GM18907 (cell line): ENCODE measurements at regions not wholly inside any gene's neighbourhood (a gene's known extent, or its start where the extent isn't known, plus 50 kb on each side); places are given as distances from the start of the nearest gene placed in this dataset.

Source experiments
- ATAC-seq: cut with Tn5 transposase; IDR thresholded peaks from one replicate; pipeline ENCODE4 v1.9.1; 2021; ENCODE audit warnings: mild to moderate bottlenecking, moderate library complexity; ENCODE audit not compliant: unreplicated experiment

DNA sequence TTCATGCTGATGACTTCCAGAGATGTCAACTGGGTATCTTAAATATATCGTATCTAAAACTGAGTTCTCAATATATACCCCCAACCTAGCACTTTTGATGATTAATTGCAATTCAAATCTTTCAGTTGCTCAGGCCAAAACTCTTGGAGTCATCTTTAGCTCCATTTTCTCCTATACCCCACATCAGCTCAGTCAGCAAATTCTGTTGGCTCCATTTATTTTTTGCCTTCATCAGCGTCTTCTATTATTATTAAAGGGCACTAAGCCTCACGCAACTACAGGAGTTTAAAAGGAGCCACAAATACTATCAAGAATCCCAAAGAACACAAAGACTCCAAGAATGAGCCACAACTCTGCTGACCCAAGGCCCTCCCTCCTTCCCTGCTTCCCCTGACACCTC, 134.9 kb downstream of the KCTD12 start:
- no peak for ATAC-seq

DNA sequence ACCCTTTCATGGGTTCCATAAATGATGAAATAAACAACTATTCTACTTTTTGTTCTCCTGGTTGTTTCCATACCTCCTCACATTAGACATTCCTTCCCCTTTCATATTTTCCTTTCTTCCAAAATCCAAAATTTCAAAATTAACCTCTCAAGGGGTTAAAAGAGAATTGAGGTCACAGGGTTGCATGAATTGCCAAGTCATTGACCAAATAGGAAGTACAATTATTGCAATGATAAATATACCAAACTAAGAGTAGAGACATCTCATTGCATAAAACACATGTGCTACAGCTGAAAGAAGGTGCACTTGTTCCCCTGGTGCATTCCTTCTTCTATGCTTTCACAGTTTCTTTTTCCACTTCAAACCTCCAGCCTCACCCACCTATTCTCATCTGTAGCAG, 136.1 kb downstream of the KCTD12 start:
- no peak for ATAC-seq

DNA sequence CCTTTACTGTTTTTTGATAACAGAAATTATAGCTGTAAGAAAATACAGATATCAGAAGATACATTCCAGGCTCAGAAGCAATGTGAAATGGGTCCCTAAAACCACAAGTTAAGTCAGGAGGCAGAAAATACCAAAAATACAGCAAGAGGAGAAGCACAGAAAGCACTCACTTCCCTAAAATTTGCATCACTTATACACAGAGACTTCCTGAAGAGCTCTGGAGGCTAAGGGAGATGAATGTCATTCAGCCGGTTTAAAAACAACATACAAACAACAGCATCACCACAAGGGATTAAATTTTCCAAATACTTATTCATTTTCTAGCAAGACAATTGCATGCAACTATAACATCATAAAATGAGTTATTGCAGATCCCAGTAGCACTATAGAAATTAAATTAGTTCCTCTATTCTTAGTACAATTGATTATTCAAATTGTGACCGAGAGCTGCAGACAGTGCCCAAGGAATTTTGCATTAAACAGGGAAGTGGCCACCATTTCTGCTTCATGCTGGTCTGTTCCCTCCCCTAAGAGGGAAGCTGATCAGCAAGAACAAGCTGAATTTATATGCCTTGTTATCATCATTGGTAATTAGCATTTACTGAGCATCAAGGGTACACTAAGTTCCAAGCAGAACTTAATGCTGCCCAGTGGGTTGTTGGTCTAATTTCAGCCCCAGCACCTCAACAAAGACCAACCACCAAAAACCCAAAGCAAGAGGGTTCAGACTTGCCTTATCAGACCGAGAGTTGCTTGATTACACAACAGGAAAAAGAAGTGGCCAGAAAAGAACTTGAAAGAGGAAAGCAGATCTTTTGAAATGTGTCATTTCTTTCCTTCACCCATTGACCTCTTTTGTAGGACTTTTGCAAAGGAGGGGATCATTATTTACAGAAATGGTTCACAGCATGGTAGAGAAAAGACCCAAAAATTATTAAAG, 140.7 kb downstream of the KCTD12 start:
- ATAC-seq = peak; percentile 88

DNA sequence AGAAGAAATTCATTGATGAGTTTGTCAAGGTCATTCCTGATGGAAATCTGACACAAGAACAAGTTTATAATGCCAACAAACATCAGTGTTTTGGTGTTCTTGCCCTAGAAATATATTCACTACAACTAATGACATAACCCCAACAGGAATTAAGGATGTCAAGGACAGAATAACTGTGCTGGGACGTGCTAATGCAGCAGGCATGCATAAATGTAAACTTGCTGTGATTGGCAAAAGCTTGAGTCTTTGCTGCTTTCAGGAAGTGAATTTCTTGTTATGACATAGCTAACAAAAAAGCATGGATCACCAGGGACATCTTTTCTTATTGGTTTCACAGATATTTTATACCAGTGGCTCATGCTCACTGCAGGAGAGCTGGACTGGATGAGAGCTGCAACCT, 144.6 kb downstream of the KCTD12 start:
- no peak for ATAC-seq

DNA sequence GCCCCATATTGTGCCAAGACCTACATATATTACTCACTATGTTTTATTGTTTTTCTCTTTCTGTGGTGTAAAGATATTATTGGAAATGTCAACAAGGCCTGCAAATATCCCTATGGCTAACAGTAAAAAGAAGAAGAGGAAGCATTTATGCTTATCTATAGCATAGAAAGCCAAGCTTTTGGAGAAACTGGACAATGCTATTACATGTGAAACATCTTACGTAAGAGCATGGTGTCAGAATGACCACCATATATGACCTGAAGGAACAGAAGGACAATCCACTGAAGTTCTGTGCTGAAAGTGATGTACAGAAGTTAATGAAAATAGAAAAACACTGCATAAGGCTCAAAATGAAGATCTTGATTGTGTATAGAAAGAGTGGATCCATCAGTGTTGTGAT, 145.2 kb downstream of the KCTD12 start:
- ATAC-seq = no peak

DNA sequence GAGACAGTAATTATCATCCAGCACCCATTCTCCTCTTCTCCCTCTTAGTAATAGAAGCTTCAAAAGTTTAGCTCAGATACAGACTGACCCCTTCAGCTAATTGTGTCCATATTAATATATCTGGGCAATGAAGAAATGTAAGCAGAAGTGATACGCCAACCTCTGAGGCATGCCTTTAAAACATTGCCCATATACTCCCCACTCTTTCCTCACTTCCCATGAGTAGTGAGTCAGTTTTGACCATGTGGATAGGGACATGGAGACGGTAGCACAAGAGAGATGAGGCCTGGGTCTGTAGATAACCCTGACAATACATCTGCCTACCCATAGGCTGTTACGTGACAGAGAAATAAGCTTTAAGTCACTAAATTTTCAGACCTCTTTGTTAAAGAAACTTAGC, 147.6 kb downstream of the KCTD12 start:
- ATAC-seq = no peak

DNA sequence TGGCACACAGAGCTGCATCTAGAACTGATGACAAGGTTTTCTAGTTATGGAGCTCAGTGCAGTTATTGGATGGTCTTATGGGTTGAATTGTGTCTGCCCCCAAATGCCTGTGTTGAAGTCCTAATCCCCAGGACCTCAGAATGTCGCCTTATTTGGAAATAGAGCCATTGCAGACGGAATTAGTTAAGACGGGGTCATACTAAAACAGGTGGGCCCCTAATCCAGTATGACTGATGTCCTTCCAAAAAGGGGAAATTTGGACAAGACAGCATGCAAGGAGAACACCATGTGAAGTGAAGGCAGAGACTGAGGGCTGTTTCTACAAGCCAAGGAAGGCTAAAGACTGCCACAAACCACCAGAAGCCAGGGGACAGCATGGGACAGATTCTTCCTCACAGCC, 148.7 kb downstream of the KCTD12 start:
- ATAC-seq = no peak

DNA sequence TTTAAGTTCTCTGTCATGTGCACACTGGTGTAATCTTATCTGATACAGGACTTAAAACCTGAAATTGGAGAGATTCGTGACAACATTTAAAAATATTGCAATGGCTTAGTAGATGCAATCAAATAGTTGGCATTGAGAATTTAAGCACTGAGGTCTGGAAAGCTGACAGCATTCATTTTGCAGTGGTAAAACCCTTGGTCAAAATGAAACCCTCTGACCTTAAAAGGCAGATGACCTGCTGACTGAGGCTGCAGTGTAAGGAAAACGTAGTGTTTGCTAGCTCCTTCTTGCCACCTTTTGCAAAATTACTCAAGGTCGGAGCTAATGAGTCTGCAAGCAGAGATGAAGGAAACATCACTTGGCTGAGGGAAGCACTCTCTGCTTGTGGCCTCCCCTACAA, 150.6 kb downstream of the KCTD12 start:
- ATAC-seq = no peak

DNA sequence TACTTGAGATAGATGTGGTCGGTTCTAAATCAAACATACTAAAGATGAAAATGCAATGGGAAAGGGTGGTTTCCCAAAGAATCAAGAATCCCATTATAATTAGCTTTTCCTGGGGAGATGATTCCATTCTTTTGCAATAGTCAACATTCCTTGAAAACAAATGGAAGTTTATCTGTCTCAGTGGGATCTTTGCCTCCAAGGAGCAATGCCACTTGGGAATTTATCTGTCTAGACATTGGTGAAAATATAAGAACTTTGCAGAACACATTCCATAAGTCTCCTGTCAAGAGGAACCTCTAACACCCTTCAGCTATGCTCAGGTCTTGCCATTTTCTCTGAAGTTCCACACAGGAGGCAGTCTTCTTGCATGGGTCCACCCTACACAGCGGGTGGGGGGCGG, 152.5 kb downstream of the KCTD12 start:
- ATAC-seq = no peak

DNA sequence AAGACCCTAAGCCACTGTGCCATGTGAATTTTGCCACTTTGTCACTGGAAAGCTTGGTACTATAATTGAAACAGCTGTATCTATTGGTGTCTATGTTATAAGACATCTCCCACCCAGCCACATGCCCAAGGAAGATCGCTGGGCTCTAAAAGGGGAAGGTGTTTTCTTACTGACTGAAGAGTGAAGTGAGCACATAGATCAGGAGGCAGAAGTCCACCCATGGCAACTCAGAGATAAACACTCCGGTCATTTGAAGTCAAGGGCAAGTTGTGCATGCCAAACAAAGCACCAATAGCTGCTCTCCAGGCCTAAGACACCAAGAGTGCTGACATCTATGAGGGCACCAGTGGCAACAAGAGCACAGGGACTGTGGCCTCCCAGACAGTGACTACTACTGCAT, 153.8 kb downstream of the KCTD12 start:
- no peak for ATAC-seq

DNA sequence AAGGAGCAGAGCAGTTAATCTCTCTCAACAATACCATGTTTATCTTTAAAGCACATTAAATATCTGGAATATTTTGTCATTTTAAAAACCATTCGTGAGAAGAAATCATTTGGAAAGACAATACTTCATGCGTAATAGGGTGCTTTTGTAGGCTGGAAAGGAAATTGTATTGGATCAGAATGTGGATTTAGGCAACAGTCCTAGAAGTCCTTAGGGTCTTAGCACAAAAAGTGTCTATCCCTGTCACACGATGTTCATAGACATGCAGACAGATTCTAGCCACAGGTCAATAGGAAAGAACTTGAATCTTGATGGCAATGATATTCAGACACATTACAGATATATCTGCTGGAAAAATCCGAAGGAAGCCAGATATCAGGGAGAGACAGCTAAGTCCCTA, 156.0 kb downstream of the KCTD12 start:
- no peak for ATAC-seq

DNA sequence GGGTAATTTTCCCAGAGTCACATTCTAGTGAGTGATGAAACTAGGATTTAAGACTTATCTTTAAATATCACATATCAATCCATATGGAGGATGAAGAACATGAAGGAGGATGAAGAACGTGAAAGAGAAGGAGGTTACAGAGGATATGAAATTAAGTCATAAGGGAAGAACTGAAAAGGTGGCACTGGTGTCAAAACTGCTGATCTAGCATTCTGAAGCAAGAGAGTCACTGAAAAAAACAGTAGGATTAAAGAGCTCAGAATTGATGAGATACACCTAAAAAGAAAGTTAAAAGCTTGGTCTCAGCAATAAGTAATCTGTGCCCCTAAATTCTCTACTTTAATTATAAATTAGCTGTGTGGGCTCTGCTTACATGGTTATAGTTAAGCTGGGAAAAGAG, 156.5 kb downstream of the KCTD12 start:
- ATAC-seq = no peak

DNA sequence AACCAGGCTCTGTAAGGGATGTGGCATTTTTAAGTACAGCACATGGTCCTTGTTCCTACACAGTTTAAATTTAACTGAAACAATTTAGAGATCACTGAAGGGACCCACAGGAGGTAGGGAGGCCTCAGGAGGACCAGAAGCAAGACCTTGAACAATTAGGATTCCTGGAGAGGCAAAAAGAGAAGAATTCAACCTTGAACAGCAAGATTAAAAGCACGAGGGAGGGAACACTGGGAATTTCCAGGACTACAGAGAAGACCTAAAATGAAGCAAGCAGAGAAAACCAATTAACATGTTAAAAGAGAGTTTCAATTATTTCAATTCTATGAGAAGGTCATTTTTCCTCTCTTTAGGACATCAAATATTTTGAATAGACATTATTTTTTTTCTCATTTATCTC, 160.3 kb downstream of the KCTD12 start:
- no peak for ATAC-seq

DNA sequence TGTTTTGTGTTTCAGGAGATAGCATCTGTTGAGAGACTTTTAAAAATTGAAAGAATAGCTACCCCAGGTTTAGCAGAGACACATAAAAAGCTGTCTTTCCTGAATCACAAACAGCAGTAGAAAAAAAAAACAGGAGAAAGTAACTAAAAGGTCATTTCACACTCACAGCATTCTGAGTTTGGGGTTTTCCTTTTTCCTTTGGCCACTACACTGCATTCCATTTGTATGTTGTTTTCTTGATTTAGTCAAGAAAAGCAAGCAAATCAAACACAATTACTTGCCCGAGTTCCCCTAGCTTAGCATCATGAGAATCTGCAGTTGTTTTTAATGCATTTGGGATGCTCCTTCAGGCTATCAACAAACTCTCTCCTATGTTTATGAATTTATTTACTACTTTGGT, 161.0 kb downstream of the KCTD12 start:
- ATAC-seq = no peak

DNA sequence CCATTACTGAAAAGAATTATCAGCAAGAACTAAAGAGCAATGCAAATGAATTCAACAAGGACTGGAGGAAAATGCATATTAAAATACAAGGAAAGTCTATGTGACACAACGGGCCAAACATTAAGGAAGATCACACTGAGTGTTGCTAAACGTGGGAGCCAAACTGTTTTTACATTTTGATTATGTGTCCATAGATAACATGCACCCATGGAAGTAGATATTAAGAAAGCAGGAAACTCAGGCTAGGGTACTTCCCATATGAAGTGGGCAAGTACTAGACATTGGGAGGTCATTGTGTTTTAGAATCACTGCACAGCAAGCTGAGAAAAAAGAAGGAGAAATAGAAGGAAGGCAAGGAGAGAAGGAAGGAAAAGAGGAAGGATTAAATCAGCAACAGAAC, 161.8 kb downstream of the KCTD12 start:
- no peak for ATAC-seq

DNA sequence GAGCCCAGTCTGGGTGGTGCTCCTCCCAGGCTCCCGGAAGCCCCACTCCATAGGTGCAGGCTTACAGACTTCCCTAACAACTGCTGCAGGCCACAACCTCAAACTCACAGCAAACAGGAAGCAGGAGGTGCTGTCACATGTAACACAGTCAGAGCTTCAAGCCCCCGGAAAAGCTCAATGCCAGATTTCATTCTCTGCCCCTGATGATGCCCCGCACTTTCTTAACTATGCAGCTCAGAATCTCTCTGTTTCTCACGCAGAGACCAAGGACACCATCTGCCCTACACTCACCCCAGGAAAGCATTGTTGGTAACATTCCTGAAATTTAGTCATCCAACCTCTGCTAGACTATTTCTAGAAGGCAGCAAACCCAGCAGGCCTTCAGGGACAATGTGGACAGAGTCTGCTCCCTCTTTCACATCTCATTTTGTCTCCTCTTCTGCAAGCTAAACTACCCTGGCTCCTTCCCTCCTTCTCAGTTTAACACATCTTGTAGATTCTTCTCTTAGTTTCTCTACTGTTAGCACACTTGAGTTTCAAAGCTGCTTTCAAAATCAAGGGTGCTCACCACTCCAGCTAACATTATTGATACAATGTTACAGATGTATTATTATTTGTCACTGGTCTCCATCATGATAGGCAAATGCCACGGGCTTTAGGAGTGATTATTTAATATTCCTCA, 162.5 kb downstream of the KCTD12 start:
- ATAC-seq = no peak

DNA sequence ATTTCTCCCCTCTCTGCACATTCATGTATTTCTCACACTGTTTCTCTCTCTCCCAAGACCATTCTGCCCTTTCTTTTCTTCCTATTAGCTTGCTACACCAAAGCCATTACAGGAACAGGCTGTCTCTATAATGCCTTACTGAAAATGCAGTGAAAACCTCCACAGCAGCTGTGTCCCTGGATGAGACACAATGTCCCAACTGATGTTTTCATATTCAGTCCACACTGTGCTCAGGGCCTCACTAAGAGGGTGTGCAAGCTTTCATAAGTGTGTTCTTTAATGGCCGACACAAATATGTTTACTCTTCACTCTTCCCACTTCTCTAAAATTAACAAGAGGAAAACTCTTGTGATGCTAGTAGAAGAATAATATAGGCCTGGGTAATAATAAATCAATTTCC, 163.4 kb downstream of the KCTD12 start:
- no peak for ATAC-seq

DNA sequence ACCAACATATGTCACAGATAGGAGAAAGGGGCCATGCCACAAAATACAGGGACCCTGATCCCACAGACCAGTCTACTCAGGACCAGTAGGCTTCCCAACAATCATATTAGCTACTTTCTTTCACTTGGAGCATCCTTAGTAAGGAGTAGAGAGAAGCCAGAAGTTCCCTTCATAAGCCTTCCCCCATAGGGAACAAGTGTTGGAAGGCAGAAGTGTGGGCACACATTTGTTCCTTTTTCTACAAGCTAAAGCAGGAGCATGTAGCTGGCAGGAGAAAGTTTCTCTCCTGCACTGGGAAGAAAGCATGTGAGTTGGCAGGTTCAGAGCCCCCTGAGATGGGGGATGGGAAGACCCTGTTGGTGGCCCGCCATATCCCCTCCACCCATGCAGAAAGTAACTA, 165.4 kb downstream of the KCTD12 start:
- ATAC-seq = no peak

DNA sequence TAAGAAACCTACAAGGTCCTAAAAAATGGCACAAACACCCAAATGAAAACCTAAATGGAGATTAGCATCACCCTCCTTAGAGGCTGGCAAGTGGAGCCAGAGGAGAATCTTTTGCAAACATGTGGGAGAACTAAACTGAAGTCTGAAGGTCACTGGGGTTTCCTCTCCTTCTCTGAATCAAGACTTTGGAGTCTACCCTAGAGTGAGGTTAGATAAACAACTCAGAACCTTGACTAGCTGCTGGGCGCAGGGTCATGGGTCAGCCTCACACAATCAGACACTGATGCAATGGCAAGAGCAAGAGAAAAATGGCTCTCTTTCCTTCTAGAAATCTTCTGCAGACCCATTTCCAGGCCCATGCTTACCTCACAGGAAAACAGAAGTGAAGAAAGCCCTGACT, 165.8 kb downstream of the KCTD12 start:
- no peak for ATAC-seq

DNA sequence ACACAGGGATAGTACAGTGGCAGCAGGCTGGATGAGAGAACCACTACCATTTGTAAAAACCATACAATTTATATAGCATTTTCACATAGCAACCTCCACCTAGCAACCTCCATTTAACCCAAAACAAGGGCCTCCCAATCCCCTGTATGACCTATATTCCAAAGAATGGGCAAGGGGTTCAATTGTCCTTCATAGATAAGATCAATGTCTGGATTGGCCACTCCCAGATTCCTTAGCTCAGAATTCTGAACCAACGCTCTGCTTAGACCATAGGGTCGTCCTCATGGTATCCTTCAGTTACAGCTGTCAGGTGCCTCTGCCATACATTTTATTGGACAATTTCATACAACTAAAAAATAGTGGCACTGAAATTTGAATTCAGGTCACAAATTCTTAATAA, 166.2 kb downstream of the KCTD12 start:
- no peak for ATAC-seq

DNA sequence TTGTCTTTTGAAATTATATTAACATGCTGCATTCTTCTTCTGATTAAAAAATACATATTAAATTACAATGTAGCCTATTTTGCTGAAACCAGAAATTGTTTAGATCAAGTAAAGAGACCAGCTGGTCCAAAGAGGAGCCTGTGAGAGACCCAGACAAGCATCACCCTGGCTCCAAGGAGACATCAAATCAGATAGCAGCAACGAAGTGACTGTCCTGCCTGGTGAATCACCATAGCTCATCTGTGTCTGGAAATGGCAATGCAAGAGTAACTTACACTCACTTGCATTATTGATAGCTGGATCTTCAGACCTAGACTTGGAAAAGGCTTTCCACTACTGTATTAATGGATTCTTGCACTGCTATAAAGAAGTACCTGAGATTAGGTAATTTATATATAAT, 169.1 kb downstream of the KCTD12 start:
- ATAC-seq = no peak

DNA sequence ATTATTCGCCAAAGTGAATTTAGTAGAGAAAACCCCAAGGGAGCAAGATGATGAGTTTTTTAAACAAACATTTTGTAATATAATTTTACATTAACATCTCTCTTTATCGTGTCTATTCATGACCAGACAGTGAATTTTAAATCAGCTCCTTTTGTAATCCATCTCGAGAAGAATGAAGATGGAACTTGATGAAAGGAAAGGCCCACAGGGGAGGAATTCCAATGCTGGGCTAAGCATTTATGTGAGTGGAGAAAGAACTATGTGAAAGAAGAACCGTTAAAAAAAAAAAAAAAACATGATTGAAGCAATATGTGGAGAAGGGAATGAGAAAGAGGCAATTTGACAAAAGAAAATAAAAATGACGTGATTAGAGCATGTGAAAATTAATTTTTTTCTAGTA, 170.6 kb downstream of the KCTD12 start:
- no peak for ATAC-seq
